ENCODE measurements at regions not wholly inside any gene's neighbourhood (a gene's known extent, or its start where the extent isn't known, plus 50 kb on each side); places are given as distances from the start of the nearest gene placed in this dataset.

DNA sequence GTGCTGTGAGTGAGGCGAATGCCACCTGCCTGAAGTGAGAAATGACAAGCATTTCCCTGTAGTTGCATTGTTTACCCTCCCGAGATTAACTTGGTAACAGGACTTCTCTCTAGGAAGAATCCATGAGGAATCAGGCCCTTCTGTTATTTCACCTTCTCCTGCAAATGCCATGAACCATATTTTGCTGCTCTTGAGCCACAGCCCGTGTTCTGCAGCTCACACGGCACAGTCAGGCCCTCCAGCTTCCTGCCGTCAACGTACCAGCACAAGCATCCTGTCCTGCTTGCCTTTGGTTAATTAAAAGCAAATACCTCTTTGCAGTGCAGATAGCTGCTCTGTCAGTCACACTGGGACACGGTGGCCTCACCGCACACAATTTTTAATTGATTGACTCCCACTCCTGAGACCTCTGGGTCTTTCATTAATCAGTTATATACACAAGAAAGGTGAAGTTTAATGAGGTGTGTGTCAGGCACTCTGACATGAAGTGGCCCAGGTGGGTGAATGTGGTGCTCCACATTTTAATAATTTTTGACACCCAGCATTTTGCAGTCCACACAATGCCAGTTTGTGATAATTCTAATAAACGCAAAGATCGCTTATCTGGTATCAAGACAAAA lies 95.3 kb upstream of the ASB18 start:
- Mint-ChIP-seq H3K27ac (ENCODE audit: unreplicated experiment) (no peak overlapping the region), H3K4me1 (ENCODE audit: low read depth, unreplicated experiment) (no peaks in the 10 kb centered on the region), H3K36me3 (ENCODE audit: insufficient read depth, unreplicated experiment) (no peaks in the 10 kb centered on the region), H3K4me3 (ENCODE audit: low read depth, unreplicated experiment) (no peak overlapping the region), H3K9me3 (ENCODE audit: low read depth, unreplicated experiment) (no peaks in the 10 kb centered on the region), H3K27me3 (ENCODE audit: unreplicated experiment) (peaks cover 43% of the 10 kb centered on the region)
- intact Hi-C loops (cut with micrococcal nuclease; ENCODE audit: unreplicated experiment) = no loop called here
- no TSS peak for BruUV-seq (replicated peaks)
- no peak for DNase-seq
- TF ChIP-seq, protein P1, sequence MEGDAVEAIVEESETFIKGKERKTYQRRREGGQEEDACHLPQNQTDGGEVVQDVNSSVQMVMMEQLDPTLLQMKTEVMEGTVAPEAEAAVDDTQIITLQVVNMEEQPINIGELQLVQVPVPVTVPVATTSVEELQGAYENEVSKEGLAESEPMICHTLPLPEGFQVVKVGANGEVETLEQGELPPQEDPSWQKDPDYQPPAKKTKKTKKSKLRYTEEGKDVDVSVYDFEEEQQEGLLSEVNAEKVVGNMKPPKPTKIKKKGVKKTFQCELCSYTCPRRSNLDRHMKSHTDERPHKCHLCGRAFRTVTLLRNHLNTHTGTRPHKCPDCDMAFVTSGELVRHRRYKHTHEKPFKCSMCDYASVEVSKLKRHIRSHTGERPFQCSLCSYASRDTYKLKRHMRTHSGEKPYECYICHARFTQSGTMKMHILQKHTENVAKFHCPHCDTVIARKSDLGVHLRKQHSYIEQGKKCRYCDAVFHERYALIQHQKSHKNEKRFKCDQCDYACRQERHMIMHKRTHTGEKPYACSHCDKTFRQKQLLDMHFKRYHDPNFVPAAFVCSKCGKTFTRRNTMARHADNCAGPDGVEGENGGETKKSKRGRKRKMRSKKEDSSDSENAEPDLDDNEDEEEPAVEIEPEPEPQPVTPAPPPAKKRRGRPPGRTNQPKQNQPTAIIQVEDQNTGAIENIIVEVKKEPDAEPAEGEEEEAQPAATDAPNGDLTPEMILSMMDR (IDR thresholded peaks at IDR 0.05; ENCODE audit: unreplicated experiment) = no peak
- CTCF ChIA-PET = no interaction called here

DNA sequence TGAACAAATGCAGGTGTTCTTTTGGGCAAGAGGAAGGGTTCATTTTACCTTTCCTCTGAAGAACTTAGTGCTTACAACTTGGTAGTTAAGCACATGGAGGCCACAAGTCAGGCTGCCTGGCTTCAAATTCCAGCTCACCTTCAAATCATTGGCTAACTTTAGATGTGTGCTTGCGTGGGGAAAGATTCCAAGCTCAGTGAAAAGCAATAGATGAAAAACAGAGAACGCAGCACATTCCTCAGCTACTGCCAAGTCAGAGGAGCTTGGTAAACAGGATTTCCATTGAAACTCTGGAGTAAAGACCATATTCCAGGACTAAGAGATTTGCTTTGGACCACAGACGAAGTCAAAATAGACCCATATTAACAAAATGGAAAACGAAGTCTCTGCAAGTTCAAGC lies 96.3 kb upstream of the ASB18 start:
- intact Hi-C loops (cut with micrococcal nuclease; ENCODE audit: unreplicated experiment) = no loop called here
- BruUV-seq (replicated peaks) = no TSS peak
- H3K4me3 Mint-ChIP-seq (ENCODE audit: low read depth, unreplicated experiment) = no peak overlapping the region

DNA sequence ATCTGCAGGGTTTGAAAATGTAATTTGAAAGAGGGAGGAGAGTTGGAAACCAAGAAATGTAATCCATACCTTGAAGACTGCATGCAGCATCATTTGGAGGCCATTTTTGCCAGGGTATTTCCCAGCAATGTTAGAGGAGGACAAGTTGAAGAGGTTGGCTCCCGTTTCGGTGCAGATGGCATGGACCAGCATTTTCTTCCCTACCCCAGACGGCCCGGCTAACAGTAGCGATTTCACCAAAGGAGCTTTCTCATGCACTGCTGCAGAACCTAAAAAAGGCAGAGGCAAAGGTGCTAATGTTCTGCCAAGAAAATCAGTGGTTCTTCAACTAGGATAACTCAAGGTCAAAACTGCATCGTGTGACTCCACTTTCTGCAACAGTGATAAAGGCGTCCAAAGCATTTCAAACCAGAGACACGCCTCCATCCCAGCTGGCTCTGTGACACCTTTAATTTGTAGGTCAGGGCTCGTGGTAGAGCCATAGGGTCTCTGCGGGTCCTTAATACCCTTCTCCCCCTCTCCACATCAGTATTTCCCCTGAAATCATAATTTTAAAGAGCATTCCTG lies 99.6 kb upstream of the ASB18 start:
- Mint-ChIP-seq H3K9me3 (ENCODE audit: low read depth, unreplicated experiment) (no peaks in the 10 kb centered on the region), H3K27ac (ENCODE audit: unreplicated experiment) (no peak overlapping the region)

More for the DNA sequence above, 96.3 kb upstream of the ASB18 start:
- Mint-ChIP-seq H3K36me3 (ENCODE audit: insufficient read depth, unreplicated experiment) (no peaks in the 10 kb centered on the region), H3K4me1 (ENCODE audit: low read depth, unreplicated experiment) (no peaks in the 10 kb centered on the region), H3K27ac (ENCODE audit: unreplicated experiment) (no peak overlapping the region), H3K27me3 (ENCODE audit: unreplicated experiment) (peaks cover 52% of the 10 kb centered on the region), H3K9me3 (ENCODE audit: low read depth, unreplicated experiment) (no peaks in the 10 kb centered on the region)
- TF ChIP-seq, protein P1 (IDR thresholded peaks at IDR 0.05; ENCODE audit: unreplicated experiment) = no peak
- CTCF ChIA-PET = no interaction called here
- DNase-seq = no peak

DNA sequence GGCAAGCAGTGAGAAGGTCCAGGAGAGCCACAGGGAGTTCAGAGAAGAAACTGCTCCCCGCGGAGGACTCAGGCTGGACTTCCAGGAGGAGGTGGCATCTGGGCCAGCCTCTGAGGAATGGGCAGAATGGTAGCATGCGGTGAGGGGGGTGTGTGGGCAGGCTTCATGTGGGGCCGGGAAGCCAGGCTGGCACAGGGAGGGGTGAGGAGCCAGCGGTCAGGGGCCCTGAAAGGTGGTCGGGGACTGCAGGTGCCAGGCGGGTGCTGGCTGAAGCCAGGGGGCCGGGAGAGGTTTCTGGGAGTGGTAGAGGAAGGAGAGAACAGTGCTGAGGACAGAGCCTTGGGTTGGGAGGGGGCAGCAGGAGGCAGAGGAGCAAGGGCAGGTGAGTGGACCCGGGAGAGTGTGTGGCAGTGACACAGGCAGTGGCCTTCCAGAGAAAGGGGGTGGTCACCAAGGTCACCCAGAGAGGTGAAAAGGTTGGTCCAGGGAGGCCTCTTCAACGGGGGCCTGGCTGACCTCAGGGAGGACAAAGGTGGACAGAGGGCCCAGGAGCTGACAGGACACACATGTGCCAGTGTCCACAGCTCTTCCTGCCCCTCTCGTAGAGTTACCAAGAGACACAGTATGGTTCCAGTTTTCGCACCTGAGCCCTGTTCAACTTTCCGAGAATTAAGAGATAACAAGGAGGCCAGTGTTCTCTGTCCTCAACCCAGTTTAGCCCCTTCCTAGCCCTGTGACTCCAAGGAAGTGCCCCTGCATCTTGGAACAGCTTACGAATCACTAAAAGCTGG lies 101.2 kb upstream of the ASB18 start:
- H3K36me3 Mint-ChIP-seq (ENCODE audit: insufficient read depth, unreplicated experiment) = no peaks in the 10 kb centered on the region
- no peaks in the 10 kb centered on the region for H3K9me3 Mint-ChIP-seq (ENCODE audit: low read depth, unreplicated experiment)
- H3K4me1 Mint-ChIP-seq (ENCODE audit: low read depth, unreplicated experiment) = no peaks in the 10 kb centered on the region
- CTCF ChIA-PET = interaction anchor here (0.6 to 1.3 kb wide), 2 partner anchors 179 to 684 kb away, joined by 5 to 7 read pairs; no protein-coding TSS in a partner anchor
- peaks cover 100% of the 10 kb centered on the region for H3K27me3 Mint-ChIP-seq (ENCODE audit: unreplicated experiment)
- intact Hi-C loops (cut with micrococcal nuclease; ENCODE audit: unreplicated experiment) = no loop called here
- no TSS peak for BruUV-seq (replicated peaks)
- H3K27ac Mint-ChIP-seq (ENCODE audit: unreplicated experiment) = no peak overlapping the region
- DNase-seq = no peak
- TF ChIP-seq, protein P1 (IDR thresholded peaks at IDR 0.05; ENCODE audit: unreplicated experiment) = no peak
- no peak overlapping the region for H3K4me3 Mint-ChIP-seq (ENCODE audit: low read depth, unreplicated experiment)

More for the DNA sequence above, 99.6 kb upstream of the ASB18 start:
- intact Hi-C loops (cut with micrococcal nuclease; ENCODE audit: unreplicated experiment) = no loop called here
- BruUV-seq (replicated peaks) = no TSS peak
- CTCF ChIA-PET = interaction anchor here (1.3 kb wide), 1 partner anchor 685 kb away, joined by 7 read pairs; no protein-coding TSS in a partner anchor
- Mint-ChIP-seq H3K36me3 (ENCODE audit: insufficient read depth, unreplicated experiment) (no peaks in the 10 kb centered on the region), H3K4me1 (ENCODE audit: low read depth, unreplicated experiment) (no peaks in the 10 kb centered on the region), H3K27me3 (ENCODE audit: unreplicated experiment) (peaks cover 85% of the 10 kb centered on the region), H3K4me3 (ENCODE audit: low read depth, unreplicated experiment) (no peak overlapping the region)
- DNase-seq = no peak
- TF ChIP-seq, protein P1 (IDR thresholded peaks at IDR 0.05; ENCODE audit: unreplicated experiment) = no peak

Data from Calu3 (cell line).